ENCODE measurements at regions not wholly inside any gene's neighbourhood (a gene's known extent, or its start where the extent isn't known, plus 50 kb on each side); places are given as distances from the start of the nearest gene placed in this dataset.
A peak's percentile ranks its signal among the peaks of the same experiment; 100 is the strongest.

DNA sequence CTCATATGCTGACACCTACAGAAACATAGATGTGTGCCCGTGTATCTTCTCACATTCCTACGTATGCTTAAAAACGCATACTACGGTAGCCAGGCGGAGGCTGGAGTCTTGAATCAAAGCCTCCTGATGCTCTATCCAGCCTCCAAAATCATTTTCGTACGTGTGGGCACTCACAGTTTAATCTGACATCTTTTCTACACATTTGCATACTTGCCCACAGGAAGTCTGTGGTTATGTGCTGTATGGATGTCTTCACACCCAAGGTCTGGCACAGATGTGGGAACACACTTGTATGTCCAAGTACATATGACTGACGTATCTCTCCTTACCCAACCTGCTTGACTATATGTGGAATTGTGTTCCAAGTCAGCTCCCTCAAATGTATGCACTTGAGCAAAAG lies 561.8 kb upstream of the CADM1 start:
- Histone ChIP-seq H3K4me1 (ENCODE audit: control insufficient read depth in 2 of 2, insufficient read depth in 2 of 2, low read length in 2 of 2) (peaks cover 0 to 3% of the 10 kb centered on the region in 2 donors), H3K27ac (ENCODE audit: low read depth in 1 of 2, low read length in 1 of 2) (no peak overlapping the region), H3K4me3 (ENCODE audit: low read length in 2 of 2) (no peak overlapping the region), H3K9me3 (ENCODE audit: control insufficient read depth in 2 of 2, insufficient read depth in 1 of 2, low read length in 1 of 2) (no peaks in the 10 kb centered on the region), H3K36me3 (ENCODE audit: control insufficient read depth in 2 of 2, insufficient read depth in 2 of 2, low read length in 1 of 2) (no peaks in the 10 kb centered on the region), H3K27me3 (ENCODE audit: control insufficient read depth in 2 of 2, insufficient read depth in 1 of 2, low read length in 1 of 2) (no peaks in the 10 kb centered on the region)
- 64% methylated on average over 8 of the region's 8 CpGs for WGBS
- DNase-seq (ENCODE audit: low read depth in 6 of 9, low spot score in 9 of 9): no peak

DNA sequence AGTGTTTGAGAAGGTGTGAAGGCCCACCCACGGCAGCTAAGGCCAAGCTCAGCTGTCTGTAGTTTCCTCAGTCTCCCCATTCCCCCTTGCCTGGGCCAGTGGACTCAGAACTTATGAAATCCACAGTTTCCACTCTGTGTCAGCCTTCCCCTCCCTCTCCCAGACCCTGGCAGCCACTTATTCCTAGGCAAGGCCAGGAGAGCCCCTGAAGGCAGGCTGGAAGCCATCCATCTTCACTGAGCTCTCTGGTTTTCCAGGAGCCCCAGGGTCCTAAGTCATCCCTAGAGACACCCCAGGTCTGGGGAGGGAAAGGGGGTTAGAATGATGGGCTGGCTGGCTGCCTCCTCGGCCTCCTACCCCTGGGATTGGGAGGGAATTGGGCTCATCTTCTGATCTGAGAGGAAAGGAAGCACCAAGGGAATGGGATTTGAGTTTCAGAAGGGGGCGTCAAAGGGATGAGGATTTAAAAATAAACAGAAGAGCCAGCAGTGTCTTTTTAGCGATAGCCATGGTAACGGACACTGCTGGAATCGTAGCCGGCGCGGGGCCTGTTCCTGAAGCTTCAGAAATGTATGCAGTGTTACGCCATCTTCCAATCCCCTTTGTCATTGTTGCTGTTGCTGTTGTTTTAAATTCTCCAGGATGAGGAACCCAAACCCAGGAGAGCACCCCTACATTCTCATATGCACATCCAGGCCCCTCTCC lies 561.1 kb upstream of the CADM1 start:
- H3K4me3 ChIP-seq (ENCODE audit: low read length in 2 of 2): no peak overlapping the region
- no peaks in the 10 kb centered on the region for H3K36me3 ChIP-seq (ENCODE audit: control insufficient read depth in 2 of 2, insufficient read depth in 2 of 2, low read length in 1 of 2)
- no peaks in the 10 kb centered on the region for H3K4me1 ChIP-seq (ENCODE audit: control insufficient read depth in 2 of 2, insufficient read depth in 2 of 2, low read length in 2 of 2)
- 89% methylated on average over 10 of the region's 10 CpGs for WGBS
- DNase-seq (ENCODE audit: low read depth in 6 of 9, low spot score in 9 of 9): no peak
- no peaks in the 10 kb centered on the region for H3K9me3 ChIP-seq (ENCODE audit: control insufficient read depth in 2 of 2, insufficient read depth in 1 of 2, low read length in 1 of 2)
- no peak overlapping the region for H3K27ac ChIP-seq (ENCODE audit: low read depth in 1 of 2, low read length in 1 of 2)
- no peaks in the 10 kb centered on the region for H3K27me3 ChIP-seq (ENCODE audit: control insufficient read depth in 2 of 2, insufficient read depth in 1 of 2, low read length in 1 of 2)

DNA sequence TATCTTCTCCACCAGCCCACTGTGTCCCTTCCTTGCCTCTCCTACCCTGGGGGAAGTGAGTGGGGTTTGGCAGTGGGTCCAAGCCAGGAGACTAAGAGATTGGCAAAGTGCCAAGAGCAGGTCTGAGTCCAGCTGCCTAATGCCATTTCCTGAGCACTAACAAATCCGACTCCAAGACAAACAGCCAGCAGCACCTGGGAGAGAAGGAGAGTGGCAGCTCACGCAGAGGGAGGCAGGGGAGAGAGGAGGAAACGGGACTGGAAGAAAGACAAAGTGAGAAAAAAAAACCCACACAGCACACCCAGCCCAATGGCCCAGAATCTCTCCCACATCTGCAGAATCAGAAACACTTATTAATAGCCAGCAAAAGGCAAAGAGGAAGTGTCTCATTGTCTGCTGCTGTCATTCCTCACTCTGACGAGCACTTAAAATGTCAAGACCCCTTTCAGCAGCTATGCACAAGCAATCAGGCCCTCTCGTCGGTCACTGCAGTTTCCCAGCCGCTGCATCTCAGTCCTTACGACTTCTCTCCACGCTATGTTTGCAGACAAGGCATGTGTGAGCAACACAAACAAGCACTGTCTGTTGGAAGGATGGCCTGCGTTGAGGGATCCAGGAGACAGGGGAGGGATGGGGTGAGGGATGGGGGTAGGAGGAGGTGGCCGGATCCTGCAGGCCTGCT lies 558.4 kb upstream of the CADM1 start:
- no peak overlapping the region for H3K4me3 ChIP-seq (ENCODE audit: low read length in 2 of 2)
- no peaks in the 10 kb centered on the region for H3K36me3 ChIP-seq (ENCODE audit: control insufficient read depth in 2 of 2, insufficient read depth in 2 of 2, low read length in 1 of 2)
- H3K27me3 ChIP-seq (ENCODE audit: control insufficient read depth in 2 of 2, insufficient read depth in 1 of 2, low read length in 1 of 2): no peaks in the 10 kb centered on the region
- WGBS: 25% methylated on average over 11 of the region's 11 CpGs
- DNase-seq (ENCODE audit: low read depth in 6 of 9, low spot score in 9 of 9): peak in 1 of 9 donors; percentile 9
- H3K9me3 ChIP-seq (ENCODE audit: control insufficient read depth in 2 of 2, insufficient read depth in 1 of 2, low read length in 1 of 2): no peaks in the 10 kb centered on the region
- no peak overlapping the region for H3K27ac ChIP-seq (ENCODE audit: low read depth in 1 of 2, low read length in 1 of 2)
- no peaks in the 10 kb centered on the region for H3K4me1 ChIP-seq (ENCODE audit: control insufficient read depth in 2 of 2, insufficient read depth in 2 of 2, low read length in 2 of 2)

DNA sequence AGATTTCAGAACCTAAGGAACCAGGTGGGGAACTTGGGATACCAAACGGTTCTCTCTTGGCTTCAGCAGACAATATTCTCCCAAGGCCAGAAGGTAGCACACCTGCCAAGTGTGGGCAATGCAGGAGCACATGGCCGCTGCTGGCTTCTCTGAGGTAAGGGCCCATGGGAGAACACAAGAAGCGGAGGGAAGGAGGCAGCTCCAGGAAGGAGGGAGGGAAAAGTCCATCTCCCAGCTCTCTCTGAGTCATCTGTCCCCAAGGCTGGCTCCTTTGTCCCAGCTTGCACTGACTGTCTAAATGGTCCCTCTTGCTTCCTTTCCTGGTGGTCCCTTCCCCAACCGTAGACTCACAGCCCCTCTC lies 557.9 kb upstream of the CADM1 start:
- H3K4me1 ChIP-seq (ENCODE audit: control insufficient read depth in 2 of 2, insufficient read depth in 2 of 2, low read length in 2 of 2): no peaks in the 10 kb centered on the region
- no peak overlapping the region for H3K4me3 ChIP-seq (ENCODE audit: low read length in 2 of 2)
- WGBS: 73% methylated on average over 4 of the region's 4 CpGs
- H3K27ac ChIP-seq (ENCODE audit: low read depth in 1 of 2, low read length in 1 of 2): no peak overlapping the region
- DNase-seq (ENCODE audit: low read depth in 6 of 9, low spot score in 9 of 9): no peak
- no peaks in the 10 kb centered on the region for H3K36me3 ChIP-seq (ENCODE audit: control insufficient read depth in 2 of 2, insufficient read depth in 2 of 2, low read length in 1 of 2)
- no peaks in the 10 kb centered on the region for H3K27me3 ChIP-seq (ENCODE audit: control insufficient read depth in 2 of 2, insufficient read depth in 1 of 2, low read length in 1 of 2)
- H3K9me3 ChIP-seq (ENCODE audit: control insufficient read depth in 2 of 2, insufficient read depth in 1 of 2, low read length in 1 of 2): no peaks in the 10 kb centered on the region

- Histone ChIP-seq H3K27ac (ENCODE audit: low read depth in 1 of 2, low read length in 1 of 2) (no peak overlapping the region), H3K4me3 (ENCODE audit: low read length in 2 of 2) (no peak overlapping the region), H3K36me3 (ENCODE audit: control insufficient read depth in 2 of 2, insufficient read depth in 2 of 2, low read length in 1 of 2) (no peaks in the 10 kb centered on the region), H3K4me1 (ENCODE audit: control insufficient read depth in 2 of 2, insufficient read depth in 2 of 2, low read length in 2 of 2) (no peaks in the 10 kb centered on the region), H3K27me3 (ENCODE audit: control insufficient read depth in 2 of 2, insufficient read depth in 1 of 2, low read length in 1 of 2) (no peaks in the 10 kb centered on the region), H3K9me3 (ENCODE audit: control insufficient read depth in 2 of 2, insufficient read depth in 1 of 2, low read length in 1 of 2) (no peaks in the 10 kb centered on the region)
- DNase-seq (ENCODE audit: low read depth in 6 of 9, low spot score in 9 of 9): no peak
- 92% methylated on average over 4 of the region's 4 CpGs for WGBS
Observed at GRCh38 chr11:116061322-116061721, 557.1 kb upstream of the CADM1 start.

GRCh38 chr11:116059919-116060318 lies 555.7 kb upstream of the CADM1 start:
- H3K9me3 ChIP-seq (ENCODE audit: control insufficient read depth in 2 of 2, insufficient read depth in 1 of 2, low read length in 1 of 2): no peaks in the 10 kb centered on the region
- H3K36me3 ChIP-seq (ENCODE audit: control insufficient read depth in 2 of 2, insufficient read depth in 2 of 2, low read length in 1 of 2): no peaks in the 10 kb centered on the region
- H3K4me3 ChIP-seq (ENCODE audit: low read length in 2 of 2): no peak overlapping the region
- no peak for DNase-seq (ENCODE audit: low read depth in 6 of 9, low spot score in 9 of 9)
- 92% methylated on average over 2 of the region's 2 CpGs for WGBS
- no peak overlapping the region for H3K27ac ChIP-seq (ENCODE audit: low read depth in 1 of 2, low read length in 1 of 2)
- H3K4me1 ChIP-seq (ENCODE audit: control insufficient read depth in 2 of 2, insufficient read depth in 2 of 2, low read length in 2 of 2): no peaks in the 10 kb centered on the region
- H3K27me3 ChIP-seq (ENCODE audit: control insufficient read depth in 2 of 2, insufficient read depth in 1 of 2, low read length in 1 of 2): no peaks in the 10 kb centered on the region

GRCh38 chr11:116057000-116057399 lies 552.8 kb upstream of the CADM1 start:
- H3K4me3 ChIP-seq (ENCODE audit: low read length in 2 of 2): no peak overlapping the region
- H3K27ac ChIP-seq (ENCODE audit: low read depth in 1 of 2, low read length in 1 of 2): no peak overlapping the region
- H3K4me1 ChIP-seq (ENCODE audit: control insufficient read depth in 2 of 2, insufficient read depth in 2 of 2, low read length in 2 of 2): no peaks in the 10 kb centered on the region
- H3K9me3 ChIP-seq (ENCODE audit: control insufficient read depth in 2 of 2, insufficient read depth in 1 of 2, low read length in 1 of 2): no peaks in the 10 kb centered on the region
- no peak for DNase-seq (ENCODE audit: low read depth in 6 of 9, low spot score in 9 of 9)
- H3K36me3 ChIP-seq (ENCODE audit: control insufficient read depth in 2 of 2, insufficient read depth in 2 of 2, low read length in 1 of 2): no peaks in the 10 kb centered on the region
- H3K27me3 ChIP-seq (ENCODE audit: control insufficient read depth in 2 of 2, insufficient read depth in 1 of 2, low read length in 1 of 2): no peaks in the 10 kb centered on the region
- WGBS: 82% methylated on average over 3 of the region's 3 CpGs

DNA sequence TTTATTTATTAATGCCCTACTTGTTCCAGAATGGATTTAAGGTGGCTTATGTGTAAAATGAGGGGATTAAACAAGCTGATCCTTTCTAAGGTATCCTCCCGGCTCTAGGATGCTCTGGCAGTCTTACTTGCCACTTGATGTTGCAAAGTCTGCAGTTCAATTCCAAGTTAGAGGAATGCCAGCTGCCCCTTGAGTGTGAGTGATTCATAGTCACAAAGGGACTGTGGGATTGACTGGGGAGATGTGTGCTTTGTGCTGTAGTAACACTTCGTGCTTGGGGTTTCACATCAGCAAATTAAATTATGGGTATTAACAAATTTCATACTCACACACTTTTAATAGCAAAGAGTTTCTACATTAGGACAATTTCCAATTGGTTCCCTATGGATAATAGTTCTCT lies 550.8 kb upstream of the CADM1 start:
- Histone ChIP-seq H3K9me3 (ENCODE audit: control insufficient read depth in 2 of 2, insufficient read depth in 1 of 2, low read length in 1 of 2) (no peaks in the 10 kb centered on the region), H3K4me1 (ENCODE audit: control insufficient read depth in 2 of 2, insufficient read depth in 2 of 2, low read length in 2 of 2) (no peaks in the 10 kb centered on the region), H3K27me3 (ENCODE audit: control insufficient read depth in 2 of 2, insufficient read depth in 1 of 2, low read length in 1 of 2) (no peaks in the 10 kb centered on the region), H3K36me3 (ENCODE audit: control insufficient read depth in 2 of 2, insufficient read depth in 2 of 2, low read length in 1 of 2) (no peaks in the 10 kb centered on the region), H3K4me3 (ENCODE audit: low read length in 2 of 2) (no peak overlapping the region), H3K27ac (ENCODE audit: low read depth in 1 of 2, low read length in 1 of 2) (no peak overlapping the region)
- no peak for DNase-seq (ENCODE audit: low read depth in 6 of 9, low spot score in 9 of 9)
- 94% methylated on average over 2 of the region's 2 CpGs for WGBS

GRCh38 chr11:116053548-116053919 lies 549.3 kb upstream of the CADM1 start:
- no peak for DNase-seq (ENCODE audit: low read depth in 6 of 9, low spot score in 9 of 9)
- H3K4me3 ChIP-seq (ENCODE audit: low read length in 2 of 2): no peak overlapping the region

More at GRCh38 chr11:116053548-116053919, 549.3 kb upstream of the CADM1 start:
- Histone ChIP-seq H3K36me3 (ENCODE audit: control insufficient read depth in 2 of 2, insufficient read depth in 2 of 2, low read length in 1 of 2) (no peaks in the 10 kb centered on the region), H3K9me3 (ENCODE audit: control insufficient read depth in 2 of 2, insufficient read depth in 1 of 2, low read length in 1 of 2) (no peaks in the 10 kb centered on the region), H3K4me1 (ENCODE audit: control insufficient read depth in 2 of 2, insufficient read depth in 2 of 2, low read length in 2 of 2) (no peaks in the 10 kb centered on the region), H3K27me3 (ENCODE audit: control insufficient read depth in 2 of 2, insufficient read depth in 1 of 2, low read length in 1 of 2) (no peaks in the 10 kb centered on the region), H3K27ac (ENCODE audit: low read depth in 1 of 2, low read length in 1 of 2) (no peak overlapping the region)
- 52% methylated on average over 6 of the region's 6 CpGs for WGBS

Measured in thymus (tissue), 11 donors.